Activated CD8-positive, alpha-beta memory T cell treated with anti-CD3 and anti-CD28 coated beads, Interleukin-2, amount 50 U/mL, for 1 hour (primary cell): ENCODE measurements at regions not wholly inside any gene's neighbourhood (a gene's known extent, or its start where the extent isn't known, plus 50 kb on each side); places are given as distances from the start of the nearest gene placed in this dataset.
"Not testable (repeated sequence)": the region's sequence is repeated elsewhere in the genome, so short reads cannot be mapped to it uniquely, and the experiment has no call there.

Experiments
- DNase-seq: peaks from one replicate; pipeline ENCODE4 v3.0.0-alpha.2; 2020; ENCODE audit errors: extremely low read depth

DNA sequence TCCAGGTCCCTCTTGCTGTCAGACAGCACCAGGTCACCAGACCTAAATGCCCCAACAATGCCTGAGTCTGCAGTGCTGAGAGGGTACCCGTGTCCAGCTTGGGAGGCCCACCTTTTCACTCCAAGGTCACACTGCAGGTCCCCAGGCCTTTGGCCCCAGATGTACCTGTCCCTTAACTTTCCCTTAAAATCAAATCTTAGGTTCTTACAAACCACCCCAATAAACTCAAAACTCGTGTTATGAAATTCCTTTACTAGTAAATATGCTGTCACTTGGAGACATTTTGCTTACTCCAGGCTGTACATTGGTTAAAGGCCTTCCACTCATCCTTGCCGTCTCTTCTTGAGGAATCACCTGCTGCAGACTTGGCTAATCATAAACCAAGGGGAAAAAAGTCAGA is 165.7 kb upstream of the RREB1 start:
- DNase-seq = no peak

- no peak for DNase-seq
Observed at GRCh38 chr6:6942831-6943230, 164.9 kb upstream of the RREB1 start.

DNA sequence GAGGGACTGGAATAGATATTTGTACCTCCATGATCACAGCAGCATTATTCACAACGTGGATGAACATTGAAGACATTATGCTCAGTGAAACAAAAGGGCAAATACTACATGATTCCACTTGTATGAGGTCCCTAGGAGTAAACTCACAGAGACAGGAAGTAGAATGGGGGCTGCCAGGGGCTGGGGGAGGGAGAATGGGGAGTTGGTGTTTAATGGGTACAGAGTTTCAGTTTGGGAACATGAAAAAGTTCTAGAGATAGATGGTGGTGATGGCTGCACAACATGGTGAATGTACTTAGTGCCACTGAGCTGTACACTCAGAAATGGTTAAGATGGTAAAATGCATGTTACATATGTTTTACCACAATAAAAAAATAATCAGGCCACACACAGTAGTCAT is 164.3 kb upstream of the RREB1 start:
- no peak for DNase-seq

DNA sequence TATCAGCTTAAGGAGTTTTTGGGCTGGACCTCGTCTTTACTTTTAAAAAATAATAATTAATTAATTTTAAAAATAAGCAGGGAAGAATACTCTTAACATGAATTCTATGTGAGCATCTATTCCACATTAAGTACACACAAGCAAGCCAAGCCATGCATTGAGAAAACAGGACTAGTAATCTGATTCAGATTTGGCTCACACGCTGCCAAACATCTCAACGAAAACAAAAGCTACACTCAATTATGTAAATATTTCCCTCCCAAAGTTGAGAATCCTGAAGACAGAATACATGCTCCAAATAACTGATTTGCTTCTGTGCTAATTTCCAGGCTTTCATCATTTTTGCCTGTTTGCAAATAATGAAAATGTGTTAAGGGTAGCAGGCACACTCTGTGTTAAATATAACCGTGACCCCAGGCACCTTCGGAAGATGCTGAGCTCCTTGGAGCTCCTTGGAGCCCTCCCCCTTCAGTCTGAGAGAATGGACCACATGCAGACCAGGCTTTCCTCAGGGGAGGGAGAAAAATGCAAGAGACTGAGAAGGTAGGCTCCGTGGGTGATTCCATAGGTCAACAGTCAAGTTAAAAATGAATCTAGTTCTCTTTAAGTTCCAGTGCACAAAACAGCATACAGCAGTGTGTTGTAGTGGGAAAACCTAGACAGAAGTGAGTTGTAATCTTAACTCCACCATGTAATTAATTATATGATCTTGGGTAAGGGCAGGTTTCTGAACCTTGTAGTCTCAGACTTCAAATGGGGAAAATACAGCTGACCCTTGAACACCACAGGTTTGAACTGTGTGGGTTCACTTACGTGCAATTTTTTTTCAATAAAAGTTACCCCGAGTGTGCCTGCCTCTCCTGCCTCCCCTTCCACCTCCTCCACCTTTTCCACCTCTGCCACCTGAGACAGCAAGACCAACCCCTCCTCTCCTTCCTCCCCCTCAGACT is 161.3 kb upstream of the RREB1 start:
- no peak for DNase-seq

GRCh38 chr6:6950373-6951145 is 157.2 kb upstream of the RREB1 start:
- DNase-seq = no peak

- DNase-seq = no peak
Observed at GRCh38 chr6:6951355-6951754, 156.4 kb upstream of the RREB1 start.

DNA sequence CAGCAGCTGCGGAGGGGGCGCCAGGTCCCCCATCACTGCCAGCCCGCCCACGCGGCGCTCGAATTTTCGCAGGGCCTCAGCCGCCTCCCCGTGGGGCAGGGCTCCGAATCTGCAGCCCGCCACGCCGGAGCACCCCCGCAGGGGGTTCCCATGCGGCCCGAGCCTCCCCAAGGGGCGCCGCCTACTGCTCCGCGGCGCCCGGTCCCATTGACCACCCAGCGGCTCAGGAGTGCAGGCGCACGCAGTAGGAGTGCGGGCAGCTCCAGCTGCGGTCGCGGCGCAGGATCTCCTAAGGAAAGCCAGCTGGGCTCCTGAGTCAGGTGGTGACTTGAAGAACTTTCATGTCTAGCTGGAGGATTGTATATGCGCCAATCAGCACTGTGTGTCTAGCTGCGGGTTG is 155.3 kb upstream of the RREB1 start:
- no peak for DNase-seq

GRCh38 chr6:6952927-6953326 is 154.8 kb upstream of the RREB1 start:
- DNase-seq = not testable (repeated sequence)

DNA sequence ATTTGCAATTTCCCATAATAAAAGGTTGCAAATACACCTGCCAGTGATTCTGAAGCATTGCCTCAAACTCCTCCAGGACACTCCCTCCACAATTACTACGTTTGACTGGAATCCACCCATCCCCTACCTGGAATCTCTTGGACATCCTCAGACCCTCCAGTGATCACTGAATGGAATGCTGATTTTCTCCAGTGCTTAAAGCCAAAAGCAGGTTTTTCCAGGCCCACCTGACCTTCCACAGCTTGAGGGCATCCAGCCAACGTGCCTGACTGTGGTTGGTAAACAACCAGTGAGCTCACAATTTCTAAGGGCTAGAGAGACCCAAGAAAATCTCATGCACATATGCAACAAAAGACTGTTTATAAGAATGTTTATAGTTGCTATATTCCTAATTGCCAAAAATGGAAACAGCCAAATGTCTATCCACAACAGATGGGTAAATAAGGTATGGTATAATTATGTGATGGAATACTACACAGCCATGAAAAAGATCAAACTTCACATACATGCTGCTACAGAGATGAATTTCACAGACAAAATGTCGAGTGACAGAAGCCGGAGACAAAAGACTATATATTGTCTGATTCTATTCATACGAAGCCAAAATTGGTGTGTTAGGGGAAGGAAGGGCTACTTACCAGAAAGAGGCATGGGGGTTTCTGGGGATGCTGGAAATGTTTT is 147.1 kb upstream of the RREB1 start:
- no peak for DNase-seq

DNA sequence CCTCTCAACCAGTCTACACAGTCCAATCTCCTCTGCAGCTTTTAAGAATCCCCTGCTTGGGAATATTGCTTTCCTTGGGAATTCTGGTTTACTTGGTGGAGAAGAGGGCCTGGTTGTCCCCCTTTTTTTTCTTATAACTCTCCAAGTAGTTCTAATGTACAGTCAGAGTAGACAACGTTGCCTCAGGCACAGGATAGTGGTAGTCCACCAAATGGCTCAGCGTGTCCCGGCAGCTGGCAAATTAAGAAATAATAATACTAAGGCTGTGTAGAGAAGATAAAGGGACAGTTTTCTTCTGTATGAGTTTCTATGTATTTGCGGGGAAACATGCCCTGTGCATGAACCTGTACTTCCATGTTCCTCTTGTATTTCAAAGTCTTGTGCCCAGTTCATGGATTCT is 145.7 kb upstream of the RREB1 start:
- DNase-seq = no peak

DNA sequence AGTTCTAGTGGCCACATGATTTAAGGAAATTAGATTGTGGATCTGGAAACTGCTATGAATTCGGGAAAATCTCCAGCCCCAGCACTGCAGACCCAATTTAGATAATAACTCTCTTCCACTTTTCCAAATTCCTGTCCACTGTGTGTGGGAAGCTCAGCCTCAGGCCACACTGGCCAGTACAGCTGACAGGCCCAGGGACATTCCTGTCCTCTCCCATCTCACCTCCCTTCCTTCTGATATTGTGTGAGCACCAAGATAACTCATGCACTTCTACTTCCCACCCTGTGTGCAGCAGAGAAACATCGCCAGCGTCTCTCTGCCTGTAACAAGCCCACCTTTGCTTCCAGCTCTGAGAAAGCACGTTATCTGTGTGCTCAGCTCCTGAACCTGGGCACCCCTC is 145.1 kb upstream of the RREB1 start:
- DNase-seq = no peak

GRCh38 chr6:6963390-6963789 is 144.4 kb upstream of the RREB1 start:
- not testable (repeated sequence) for DNase-seq

DNA sequence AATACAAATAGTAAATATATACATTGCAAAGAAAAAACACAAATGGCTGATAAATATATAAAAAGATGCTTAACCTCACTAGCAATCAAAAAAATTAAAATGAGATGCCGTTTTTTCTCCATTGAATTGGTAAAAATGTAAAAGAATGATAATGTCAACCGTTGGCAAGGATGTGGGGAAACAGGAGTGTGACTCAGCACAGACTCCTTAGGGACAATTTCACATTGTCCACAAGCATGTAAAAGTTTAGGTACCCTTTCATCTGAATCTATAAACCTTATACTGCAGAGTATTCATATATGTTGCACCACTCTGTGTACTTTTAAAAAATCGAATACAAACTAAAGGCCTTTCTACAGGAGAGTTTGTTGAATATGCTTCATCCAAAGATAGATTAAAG is 143.1 kb upstream of the RREB1 start:
- no peak for DNase-seq

DNA sequence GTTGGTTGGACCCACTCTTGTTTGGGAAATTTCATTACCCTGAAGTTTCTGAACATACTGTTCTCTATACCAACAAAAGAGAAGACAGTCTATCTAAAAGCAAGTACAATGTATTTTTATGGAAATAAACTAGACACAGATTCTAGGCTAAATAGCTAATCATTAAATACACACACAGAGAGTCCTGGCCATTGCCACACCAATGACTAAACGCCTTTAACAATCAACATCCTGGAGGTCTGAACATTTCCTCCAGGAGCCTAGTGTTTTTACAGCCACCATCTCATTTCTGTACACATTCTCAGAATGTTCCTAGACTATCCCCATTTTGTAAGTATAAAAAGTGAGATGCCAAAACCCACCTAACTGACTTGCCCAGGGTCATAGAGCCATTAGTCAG is 141.6 kb upstream of the RREB1 start:
- DNase-seq = no peak

GRCh38 chr6:6966569-6966968 is 141.2 kb upstream of the RREB1 start:
- DNase-seq = no peak

DNA sequence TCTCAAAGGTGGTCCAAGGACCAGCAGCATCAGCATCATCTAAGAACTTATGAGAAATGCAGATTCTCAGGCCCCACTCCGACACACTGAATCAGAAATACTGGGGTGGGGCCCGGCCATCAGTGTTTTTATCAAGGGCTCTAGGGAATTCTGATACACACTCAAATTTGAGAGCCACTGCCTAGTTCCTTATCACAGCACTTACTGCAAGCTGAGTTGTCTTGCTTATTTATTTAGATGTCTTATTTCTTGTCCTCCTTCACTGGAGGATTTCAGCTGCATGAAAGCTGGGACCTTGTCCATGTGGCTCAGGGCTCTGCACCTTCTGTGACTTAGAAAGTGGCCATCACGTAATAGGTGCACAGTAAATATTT is 139.4 kb upstream of the RREB1 start:
- no peak for DNase-seq

- DNase-seq = no peak
Observed at GRCh38 chr6:6968731-6969552, 138.8 kb upstream of the RREB1 start.

- no peak for DNase-seq
Observed at GRCh38 chr6:6969761-6970223, 138.0 kb upstream of the RREB1 start.

DNA sequence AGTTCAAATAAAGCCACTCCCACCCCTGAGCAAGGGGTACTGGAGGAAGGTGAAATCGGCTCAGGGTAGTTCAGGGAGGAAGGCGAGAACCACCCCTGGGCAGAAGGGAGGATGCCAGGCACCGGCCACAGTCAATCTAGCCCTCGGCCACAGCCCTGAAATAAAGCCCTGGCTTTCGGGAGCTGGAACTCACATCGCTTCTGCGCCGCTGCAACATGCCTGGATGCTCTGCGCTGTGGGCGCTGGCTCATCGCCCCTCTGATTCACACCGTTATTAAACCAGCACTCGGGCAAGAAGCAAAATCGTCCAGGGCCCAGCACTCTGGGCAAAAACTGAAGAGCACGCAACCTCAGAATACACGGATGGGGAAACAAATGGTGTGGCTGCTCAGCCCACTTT is 136.9 kb upstream of the RREB1 start:
- no peak for DNase-seq

GRCh38 chr6:6971369-6971768 is 136.4 kb upstream of the RREB1 start:
- DNase-seq = no peak

- no peak for DNase-seq
Observed at GRCh38 chr6:6972456-6972855, 135.3 kb upstream of the RREB1 start.

DNA sequence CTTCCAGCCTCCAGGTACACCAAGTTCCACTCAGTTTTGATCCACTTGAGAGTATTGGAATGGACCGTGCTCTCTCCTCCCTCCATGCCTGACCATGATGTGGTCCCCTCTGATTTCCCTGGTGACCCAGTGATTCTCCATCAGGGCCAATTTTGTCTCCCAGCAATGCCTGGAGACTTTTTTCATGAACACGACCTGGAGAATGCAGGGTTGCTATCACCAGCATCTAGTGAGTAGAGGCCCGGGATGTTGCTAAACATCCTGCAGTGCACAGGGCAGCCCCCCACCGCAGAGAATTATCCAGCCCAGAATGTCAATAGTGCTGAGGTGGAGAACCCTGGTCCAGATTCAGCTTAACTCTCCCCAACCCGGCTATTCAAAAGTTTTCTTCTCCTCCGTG is 134.0 kb upstream of the RREB1 start:
- no peak for DNase-seq
